NCI-H82 treated with DMSO at 0.1 percent for 48 hours (cell line): ENCODE measurements at regions not wholly inside any gene's neighbourhood (a gene's known extent, or its start where the extent isn't known, plus 50 kb on each side); places are given as distances from the start of the nearest gene placed in this dataset.
"Not testable (repeated sequence)": the region's sequence is repeated elsewhere in the genome, so short reads cannot be mapped to it uniquely, and the experiment has no call there.

Source experiments
- DNase-seq: peaks from one replicate; lab custom pipeline; 2025; ENCODE audit not compliant: unreplicated experiment; lab: John Stamatoyannopoulos, UW

- DNase-seq: no peak
Measured at GRCh38 chr2:159880729-159881128, 82.7 kb upstream of the CD302 start.

GRCh38 chr2:159879051-159879604 is 81.1 kb upstream of the CD302 start:
- DNase-seq: no peak

- DNase-seq: no peak
Measured at GRCh38 chr2:159875083-159875482, 77.1 kb upstream of the CD302 start.

- peak; percentile 31 for DNase-seq
Measured at GRCh38 chr2:159873258-159873657, 75.2 kb upstream of the CD302 start.

GRCh38 chr2:159872353-159872752 is 74.3 kb upstream of the CD302 start:
- no peak for DNase-seq

- DNase-seq: not testable (repeated sequence)
Measured at GRCh38 chr2:159868598-159869159, 70.7 kb upstream of the CD302 start.

- no peak for DNase-seq
Measured at GRCh38 chr2:159867567-159868361, 69.8 kb upstream of the CD302 start.

DNA sequence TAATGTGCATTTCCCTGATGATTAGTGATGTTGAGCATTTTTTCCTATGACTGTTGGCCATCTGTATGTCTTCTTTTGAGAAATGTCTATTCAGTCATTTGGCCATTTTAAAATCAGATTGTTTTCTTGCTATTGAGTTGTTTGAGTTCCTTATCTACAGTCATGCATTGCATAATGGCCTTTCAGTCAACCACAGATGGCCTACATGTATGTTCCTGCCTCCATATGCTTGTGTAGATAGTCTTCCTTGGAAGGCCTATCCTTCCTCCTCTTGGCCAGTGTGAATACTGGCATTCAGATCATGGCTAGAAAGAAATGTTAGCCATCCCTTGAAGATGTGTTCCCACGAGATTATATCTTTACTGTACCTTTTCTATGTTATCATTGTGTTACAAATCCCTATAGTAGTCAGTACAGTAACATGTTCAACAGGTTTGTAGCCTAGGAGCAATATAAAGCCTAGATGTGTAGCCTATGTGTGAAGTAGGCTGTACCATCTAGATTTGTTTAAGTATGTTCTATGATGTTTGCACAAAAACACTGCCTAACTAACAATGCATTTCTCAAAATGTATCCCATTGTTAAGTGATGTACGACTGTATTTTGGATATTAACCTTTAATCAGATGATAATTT is 65.6 kb upstream of the CD302 start:
- no peak for DNase-seq

GRCh38 chr2:159860581-159861310 is 62.7 kb upstream of the CD302 start:
- DNase-seq: no peak

DNA sequence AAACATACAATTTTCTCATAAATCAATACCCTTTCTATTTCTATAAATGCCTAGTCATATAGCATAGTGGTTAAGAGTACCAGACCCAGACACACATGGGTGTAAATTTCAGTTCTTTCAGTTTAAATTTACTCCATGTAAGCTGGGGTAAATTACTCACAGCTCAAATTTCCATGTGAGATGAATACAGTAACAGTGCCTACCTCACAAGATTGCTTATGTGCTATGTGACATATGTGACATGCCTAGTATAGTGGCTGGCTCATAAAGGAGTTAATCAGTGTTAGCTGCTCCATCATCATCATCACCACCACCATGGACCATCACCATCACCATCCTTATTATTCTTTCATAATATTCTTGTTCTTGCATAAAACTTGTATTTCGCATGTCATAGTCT is 61.6 kb upstream of the CD302 start:
- DNase-seq: no peak

DNA sequence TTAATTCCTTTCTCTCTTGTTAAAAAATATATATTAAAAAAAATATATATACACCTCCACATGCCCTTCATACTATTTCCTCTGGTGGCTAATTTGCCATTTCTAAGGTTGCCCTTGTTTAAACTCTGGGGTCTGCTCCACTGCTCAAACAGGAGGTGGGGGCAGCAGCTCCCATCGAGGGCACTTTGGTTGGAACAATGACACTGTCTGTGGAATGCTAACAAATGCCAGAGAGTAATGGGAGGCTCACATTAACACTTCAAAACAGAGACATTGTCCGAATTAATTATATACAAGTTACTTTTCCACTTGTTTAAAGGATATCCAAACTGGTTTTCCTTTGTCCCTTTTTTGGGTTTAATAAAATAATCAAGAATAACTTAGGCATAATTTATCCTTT is 58.8 kb upstream of the CD302 start:
- DNase-seq: no peak

DNA sequence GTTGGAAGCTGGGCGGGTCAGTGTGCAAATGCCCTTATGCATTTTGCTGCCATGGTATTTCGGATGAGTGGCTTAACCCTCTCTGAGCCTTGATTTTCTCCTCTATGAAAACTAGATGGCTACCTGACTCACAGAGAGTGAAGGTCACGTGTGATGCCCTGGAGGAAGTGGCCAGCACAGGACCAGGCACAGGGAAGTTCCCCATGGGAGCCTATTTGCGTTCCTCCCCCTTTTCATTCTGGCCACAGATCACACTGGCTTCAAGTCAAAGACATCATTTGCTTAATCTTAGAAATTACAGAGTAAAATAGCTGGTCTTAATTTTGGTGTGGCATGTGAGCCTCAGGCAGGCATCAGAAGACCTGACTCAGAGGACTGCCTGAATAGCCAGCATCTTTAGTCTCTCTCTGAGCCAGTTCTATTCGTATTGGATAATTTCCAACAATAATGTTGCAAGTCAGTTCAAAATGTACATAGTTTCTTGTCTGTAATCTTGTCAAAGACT is 57.6 kb upstream of the CD302 start:
- no peak for DNase-seq

GRCh38 chr2:159855143-159855542 is 57.1 kb upstream of the CD302 start:
- no peak for DNase-seq

- DNase-seq: no peak
Measured at GRCh38 chr2:159854481-159854880, 56.5 kb upstream of the CD302 start.

- peak; percentile 26 for DNase-seq
Measured at GRCh38 chr2:159853101-159853500, 55.1 kb upstream of the CD302 start.

DNA sequence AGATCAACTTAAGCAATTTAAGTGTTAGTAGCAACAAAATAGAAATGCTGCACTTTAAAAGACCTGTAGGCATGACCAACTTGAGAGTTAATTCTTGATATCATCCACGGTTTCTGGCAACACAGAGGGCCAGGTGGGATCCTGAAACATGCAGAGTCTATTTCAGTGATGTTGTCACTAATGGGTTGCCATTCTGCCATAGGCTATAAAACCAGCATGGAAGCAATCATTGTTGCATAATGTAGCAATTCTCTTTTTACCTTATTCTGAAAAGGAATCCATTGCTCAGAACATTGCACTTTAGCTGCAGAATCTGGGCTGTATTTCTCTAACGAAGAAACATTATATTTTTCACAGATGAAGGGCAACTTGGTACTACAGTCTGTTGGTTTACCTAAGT is 53.9 kb upstream of the CD302 start:
- DNase-seq: no peak

- DNase-seq: no peak
Measured at GRCh38 chr2:159850789-159851188, 52.8 kb upstream of the CD302 start.

- DNase-seq: no peak
Measured at GRCh38 chr2:159849160-159849813, 51.3 kb upstream of the CD302 start.
